CD4-positive, alpha-beta memory T cell (primary cell): ENCODE measurements at regions not wholly inside any gene's neighbourhood (a gene's known extent, or its start where the extent isn't known, plus 50 kb on each side); places are given as distances from the start of the nearest gene placed in this dataset.

Experiments
- CTCF ChIA-PET: fragments of 350-600 bp; sonication (Branson Sonifier 250); formaldehyde crosslinking; loops from one replicate; lab custom pipeline; 2021; ENCODE audit warnings: inconsistent platforms; ENCODE audit not compliant: partially characterized antibody; lab: Charles Lee
- POLR2A ChIA-PET: fragments of 350-600 bp; sonication (Branson Sonifier 250); formaldehyde crosslinking; loops from one replicate; lab custom pipeline; 2021; ENCODE audit not compliant: partially characterized antibody; lab: Charles Lee
- DNase-seq, 5 donors: peaks; one replicate each; pipeline versions ENCODE4 v3.0.0 to v3.0.0-alpha.2; 2020 to 2022; ENCODE audit warnings: mixed read lengths in 1 of 5
- H3K27ac ChIP-seq: one replicate; pipeline ENCODE4 v1.7.0; 2013; ENCODE audit warnings: low read depth, low read length
- H3K27me3 ChIP-seq: 2 replicates; pipeline ENCODE4 v1.7.0; 2013; ENCODE audit warnings: mild to moderate bottlenecking, low read length, moderate library complexity; ENCODE audit not compliant: insufficient read depth
- H3K36me3 ChIP-seq: 2 replicates; pipeline ENCODE4 v1.7.0; 2013; ENCODE audit warnings: mild to moderate bottlenecking, low read length, moderate library complexity; ENCODE audit not compliant: insufficient read depth
- H3K4me1 ChIP-seq: 2 replicates; pipeline ENCODE4 v1.7.0; 2013; ENCODE audit warnings: mild to moderate bottlenecking, low read length, moderate library complexity; ENCODE audit not compliant: insufficient read depth
- H3K4me3 ChIP-seq, 2 donors: one replicate each; pipeline ENCODE4 v1.7.0; 2013; ENCODE audit warnings: low read length in 2 of 2, mild to moderate bottlenecking in 1 of 2
- H3K9me3 ChIP-seq, 2 donors: one replicate each; pipeline ENCODE4 v1.7.0; 2013; ENCODE audit warnings: low read length in 2 of 2, control low read depth in 1 of 2; ENCODE audit not compliant: control insufficient read depth in 1 of 2
- H3K27ac Mint-ChIP-seq, 7 donors: one replicate each; pipeline ENCODE4 v1.8.0; 2020 to 2021; ENCODE audit warnings: mixed read lengths in 7 of 7, mild to moderate bottlenecking in 6 of 7, inconsistent platforms in 3 of 7, moderate library complexity in 3 of 7
- H3K27me3 Mint-ChIP-seq, 2 donors: one replicate each; pipeline ENCODE4 v1.8.0; 2020 to 2021; ENCODE audit warnings: mixed read lengths in 2 of 2
- H3K36me3 Mint-ChIP-seq, 2 donors: one replicate each; pipeline ENCODE4 v1.8.0; 2020 to 2021; ENCODE audit warnings: mixed read lengths in 2 of 2, inconsistent platforms in 1 of 2, mild to moderate bottlenecking in 1 of 2
- H3K4me1 Mint-ChIP-seq, 4 donors: one replicate each; pipeline ENCODE4 v1.8.0; 2020 to 2021; ENCODE audit warnings: mixed read lengths in 4 of 4, mild to moderate bottlenecking in 1 of 4
- H3K4me3 Mint-ChIP-seq, 8 donors: one replicate each; pipeline ENCODE4 v1.8.0; 2020 to 2021; ENCODE audit warnings: mixed read lengths in 8 of 8, mild to moderate bottlenecking in 7 of 8, moderate library complexity in 6 of 8, inconsistent platforms in 3 of 8
- H3K9me3 Mint-ChIP-seq, 8 donors: one replicate each; pipeline ENCODE4 v1.8.0; 2020 to 2021; ENCODE audit warnings: mixed read lengths in 8 of 8, mild to moderate bottlenecking in 5 of 8, inconsistent platforms in 3 of 8, moderate library complexity in 1 of 8
- intact Hi-C: fragments of 100-400 bp; cut with micrococcal nuclease; formaldehyde crosslinking; loops from one replicate; pipeline ENCODE4 v1.15.1; 2023

GRCh38 chr11:29317694-29318093 is 699.1 kb downstream of the KCNA4 start:
- Mint-ChIP-seq H3K9me3 (peaks cover 0 to 16% (median 6%) of the 10 kb centered on the region in 8 donors), H3K36me3 (no peaks in the 10 kb centered on the region), H3K27ac (no peak overlapping the region), H3K4me1 (no peaks in the 10 kb centered on the region), H3K27me3 (no peaks in the 10 kb centered on the region), H3K4me3 (no peak overlapping the region)
- intact Hi-C loops: no loop called here
- Histone ChIP-seq H3K4me3 (no peak overlapping the region), H3K27me3 (no peaks in the 10 kb centered on the region), H3K9me3 (no peaks in the 10 kb centered on the region), H3K36me3 (no peaks in the 10 kb centered on the region), H3K4me1 (no peaks in the 10 kb centered on the region), H3K27ac (no peak overlapping the region)
- no peak for DNase-seq
- CTCF ChIA-PET: no interaction called here
- POLR2A ChIA-PET: no interaction called here

GRCh38 chr11:29315275-29315674 is 701.6 kb downstream of the KCNA4 start:
- Histone ChIP-seq H3K4me1 (no peaks in the 10 kb centered on the region), H3K27ac (no peak overlapping the region), H3K9me3 (no peaks in the 10 kb centered on the region), H3K27me3 (no peaks in the 10 kb centered on the region), H3K4me3 (no peak overlapping the region), H3K36me3 (no peaks in the 10 kb centered on the region)
- H3K9me3 Mint-ChIP-seq: peaks cover 0 to 18% (median 4%) of the 10 kb centered on the region in 8 donors
- H3K4me3 Mint-ChIP-seq: no peak overlapping the region
- no peak overlapping the region for H3K27ac Mint-ChIP-seq
- intact Hi-C loops: no loop called here
- ChIA-PET CTCF (no interaction called here), POLR2A (no interaction called here)
- no peaks in the 10 kb centered on the region for H3K4me1 Mint-ChIP-seq
- no peak for DNase-seq
- H3K27me3 Mint-ChIP-seq: no peaks in the 10 kb centered on the region
- H3K36me3 Mint-ChIP-seq: no peaks in the 10 kb centered on the region

GRCh38 chr11:29314211-29314610 is 702.6 kb downstream of the KCNA4 start:
- no peaks in the 10 kb centered on the region for H3K27me3 Mint-ChIP-seq
- DNase-seq: no peak
- H3K9me3 Mint-ChIP-seq: peaks cover 2 to 12% (median 6%) of the 10 kb centered on the region in 8 donors
- H3K4me3 Mint-ChIP-seq: no peak overlapping the region
- intact Hi-C loops: no loop called here
- H3K36me3 ChIP-seq: no peaks in the 10 kb centered on the region
- POLR2A ChIA-PET: no interaction called here
- no peak overlapping the region for H3K4me3 ChIP-seq
- no peak overlapping the region for H3K27ac ChIP-seq
- no peak overlapping the region for H3K27ac Mint-ChIP-seq
- H3K4me1 ChIP-seq: no peaks in the 10 kb centered on the region
- no peaks in the 10 kb centered on the region for H3K9me3 ChIP-seq
- H3K4me1 Mint-ChIP-seq: no peaks in the 10 kb centered on the region
- CTCF ChIA-PET: no interaction called here
- H3K27me3 ChIP-seq: no peaks in the 10 kb centered on the region
- no peaks in the 10 kb centered on the region for H3K36me3 Mint-ChIP-seq

GRCh38 chr11:29312812-29313211 is 704.0 kb downstream of the KCNA4 start:
- Histone ChIP-seq H3K27me3 (no peaks in the 10 kb centered on the region), H3K27ac (no peak overlapping the region), H3K9me3 (no peaks in the 10 kb centered on the region), H3K4me1 (no peaks in the 10 kb centered on the region), H3K4me3 (no peak overlapping the region), H3K36me3 (no peaks in the 10 kb centered on the region)
- Mint-ChIP-seq H3K4me3 (no peak overlapping the region), H3K4me1 (no peaks in the 10 kb centered on the region), H3K36me3 (no peaks in the 10 kb centered on the region), H3K27ac (no peak overlapping the region), H3K9me3 (peaks cover 0 to 11% (median 5%) of the 10 kb centered on the region in 8 donors), H3K27me3 (no peaks in the 10 kb centered on the region)
- DNase-seq: no peak
- ChIA-PET POLR2A (no interaction called here), CTCF (no interaction called here)
- intact Hi-C loops: no loop called here

GRCh38 chr11:29310725-29311342 is 706.0 kb downstream of the KCNA4 start:
- ChIA-PET POLR2A (no interaction called here), CTCF (no interaction called here)
- H3K27ac ChIP-seq: no peak overlapping the region
- peaks cover 0 to 8% (median 3%) of the 10 kb centered on the region in 8 donors for H3K9me3 Mint-ChIP-seq
- intact Hi-C loops: no loop called here
- no peaks in the 10 kb centered on the region for H3K27me3 Mint-ChIP-seq
- H3K4me1 Mint-ChIP-seq: no peaks in the 10 kb centered on the region
- H3K9me3 ChIP-seq: no peaks in the 10 kb centered on the region
- no peaks in the 10 kb centered on the region for H3K27me3 ChIP-seq
- H3K4me1 ChIP-seq: no peaks in the 10 kb centered on the region
- H3K4me3 Mint-ChIP-seq: no peak overlapping the region
- no peaks in the 10 kb centered on the region for H3K36me3 Mint-ChIP-seq
- no peak overlapping the region for H3K4me3 ChIP-seq
- no peaks in the 10 kb centered on the region for H3K36me3 ChIP-seq
- no peak for DNase-seq
- H3K27ac Mint-ChIP-seq: no peak overlapping the region

GRCh38 chr11:29309992-29310391 is 706.8 kb downstream of the KCNA4 start:
- Mint-ChIP-seq H3K36me3 (no peaks in the 10 kb centered on the region), H3K9me3 (peaks cover 0 to 12% (median 7%) of the 10 kb centered on the region in 8 donors), H3K27ac (no peak overlapping the region), H3K27me3 (no peaks in the 10 kb centered on the region), H3K4me3 (no peak overlapping the region), H3K4me1 (no peaks in the 10 kb centered on the region)
- CTCF ChIA-PET: no interaction called here
- DNase-seq: no peak
- Histone ChIP-seq H3K4me3 (no peak overlapping the region), H3K27me3 (no peaks in the 10 kb centered on the region), H3K27ac (no peak overlapping the region), H3K4me1 (no peaks in the 10 kb centered on the region), H3K36me3 (no peaks in the 10 kb centered on the region), H3K9me3 (no peaks in the 10 kb centered on the region)
- intact Hi-C loops: no loop called here
- POLR2A ChIA-PET: no interaction called here

GRCh38 chr11:29306527-29306926 is 710.3 kb downstream of the KCNA4 start:
- no peaks in the 10 kb centered on the region for H3K27me3 ChIP-seq
- no peak overlapping the region for H3K4me3 Mint-ChIP-seq

More at GRCh38 chr11:29306527-29306926, 710.3 kb downstream of the KCNA4 start:
- peaks cover 0 to 15% (median 10%) of the 10 kb centered on the region in 8 donors for H3K9me3 Mint-ChIP-seq
- H3K4me1 Mint-ChIP-seq: no peaks in the 10 kb centered on the region
- no peaks in the 10 kb centered on the region for H3K27me3 Mint-ChIP-seq
- H3K4me1 ChIP-seq: no peaks in the 10 kb centered on the region
- no peaks in the 10 kb centered on the region for H3K36me3 ChIP-seq
- H3K27ac Mint-ChIP-seq: no peak overlapping the region
- no peaks in the 10 kb centered on the region for H3K36me3 Mint-ChIP-seq
- intact Hi-C loops: no loop called here
- no peaks in the 10 kb centered on the region for H3K9me3 ChIP-seq
- H3K27ac ChIP-seq: no peak overlapping the region
- CTCF ChIA-PET: no interaction called here
- POLR2A ChIA-PET: no interaction called here
- no peak for DNase-seq
- no peak overlapping the region for H3K4me3 ChIP-seq
